ENCODE measurements at regions not wholly inside any gene's neighbourhood (a gene's known extent, or its start where the extent isn't known, plus 50 kb on each side); places are given as distances from the start of the nearest gene placed in this dataset.

DNA sequence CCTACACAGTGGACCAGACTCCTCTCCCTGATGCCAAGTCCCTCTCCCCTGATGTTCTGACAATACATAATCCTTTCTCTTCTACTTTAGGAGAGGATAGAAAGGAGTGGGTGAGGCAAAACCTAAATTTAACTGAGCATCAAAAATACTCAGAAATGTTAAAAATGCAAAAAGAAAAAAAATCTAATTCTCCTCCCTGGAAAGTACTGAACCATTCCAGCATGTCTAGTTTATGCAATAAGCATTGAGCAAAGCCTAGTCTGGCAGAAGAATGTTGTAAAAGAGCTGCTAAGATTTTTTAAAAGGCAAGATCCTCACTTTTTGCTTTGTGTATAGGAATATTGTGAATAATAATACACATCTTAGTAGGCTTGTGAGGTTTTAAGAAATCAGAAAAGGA is 116.6 kb upstream of the STXBP5 start:
- H3K9ac ChIP-seq (ENCODE audit: low read length), result no peak overlapping the region
- no peak overlapping the region for H3K4me3 ChIP-seq (ENCODE audit: low read length)
- no peaks in the 10 kb centered on the region for H4K20me1 ChIP-seq (ENCODE audit: insufficient read depth, low read length)
- H3K4me1 ChIP-seq (ENCODE audit: low read length), result no peaks in the 10 kb centered on the region
- no peaks in the 10 kb centered on the region for H3K36me3 ChIP-seq (replicated peaks; ENCODE audit: insufficient read depth, low read length)
- no peaks in the 10 kb centered on the region for H3K79me2 ChIP-seq (ENCODE audit: low read length)
- H3K9me2 ChIP-seq (replicated peaks; ENCODE audit: insufficient read depth, low read length), result no peaks in the 10 kb centered on the region
- no peak overlapping the region for H2AFZ ChIP-seq (ENCODE audit: low read length)
- H3K27ac ChIP-seq (ENCODE audit: low read length), result no peak overlapping the region
- H3K27me3 ChIP-seq (replicated peaks; ENCODE audit: insufficient read depth, low read length), result no peaks in the 10 kb centered on the region
- H3F3A ChIP-seq (ENCODE audit: insufficient read depth, low read length), result no peaks in the 10 kb centered on the region
- TF ChIP-seq EZH2phosphoT487 (IDR thresholded peaks at IDR 0.05; ENCODE audit: low read length) (no peak), EZH2 (optimal IDR thresholded peaks at IDR 0.05; ENCODE audit: low read depth, low read length) (no peak)
- TF ChIP-seq, protein P1, sequence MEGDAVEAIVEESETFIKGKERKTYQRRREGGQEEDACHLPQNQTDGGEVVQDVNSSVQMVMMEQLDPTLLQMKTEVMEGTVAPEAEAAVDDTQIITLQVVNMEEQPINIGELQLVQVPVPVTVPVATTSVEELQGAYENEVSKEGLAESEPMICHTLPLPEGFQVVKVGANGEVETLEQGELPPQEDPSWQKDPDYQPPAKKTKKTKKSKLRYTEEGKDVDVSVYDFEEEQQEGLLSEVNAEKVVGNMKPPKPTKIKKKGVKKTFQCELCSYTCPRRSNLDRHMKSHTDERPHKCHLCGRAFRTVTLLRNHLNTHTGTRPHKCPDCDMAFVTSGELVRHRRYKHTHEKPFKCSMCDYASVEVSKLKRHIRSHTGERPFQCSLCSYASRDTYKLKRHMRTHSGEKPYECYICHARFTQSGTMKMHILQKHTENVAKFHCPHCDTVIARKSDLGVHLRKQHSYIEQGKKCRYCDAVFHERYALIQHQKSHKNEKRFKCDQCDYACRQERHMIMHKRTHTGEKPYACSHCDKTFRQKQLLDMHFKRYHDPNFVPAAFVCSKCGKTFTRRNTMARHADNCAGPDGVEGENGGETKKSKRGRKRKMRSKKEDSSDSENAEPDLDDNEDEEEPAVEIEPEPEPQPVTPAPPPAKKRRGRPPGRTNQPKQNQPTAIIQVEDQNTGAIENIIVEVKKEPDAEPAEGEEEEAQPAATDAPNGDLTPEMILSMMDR (IDR thresholded peaks at IDR 0.05; ENCODE audit: low read length), result no peak
- no peak overlapping the region for H3K4me2 ChIP-seq (ENCODE audit: low read depth, low read length)
- no peaks in the 10 kb centered on the region for H3K9me3 ChIP-seq (replicated peaks; ENCODE audit: insufficient read depth, low read length)
- no peak for DNase-seq

DNA sequence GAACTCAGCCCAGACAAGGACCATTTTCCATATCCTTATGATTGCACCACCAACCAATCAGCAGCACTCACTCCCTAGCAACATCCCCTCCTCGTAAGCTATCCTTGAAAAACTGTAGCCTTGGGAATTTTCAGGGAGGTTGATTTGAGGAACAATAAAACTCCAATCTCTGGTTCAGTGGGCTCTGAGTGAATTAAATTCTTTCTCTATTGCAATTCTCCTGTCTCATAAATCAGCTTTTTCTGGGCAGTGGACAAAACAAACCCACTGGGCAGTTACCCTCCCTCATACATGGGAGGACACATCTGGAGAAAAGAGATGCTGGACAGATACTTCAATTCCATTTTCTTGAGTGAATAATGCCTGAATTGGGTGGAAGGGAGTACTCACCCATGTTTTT is 115.4 kb upstream of the STXBP5 start:
- no peaks in the 10 kb centered on the region for H3F3A ChIP-seq (ENCODE audit: insufficient read depth, low read length)
- H3K4me1 ChIP-seq (ENCODE audit: low read length), result no peaks in the 10 kb centered on the region
- no peak overlapping the region for H3K4me3 ChIP-seq (ENCODE audit: low read length)
- no peaks in the 10 kb centered on the region for H3K79me2 ChIP-seq (ENCODE audit: low read length)
- no peaks in the 10 kb centered on the region for H4K20me1 ChIP-seq (ENCODE audit: insufficient read depth, low read length)
- H3K36me3 ChIP-seq (replicated peaks; ENCODE audit: insufficient read depth, low read length), result no peaks in the 10 kb centered on the region
- TF ChIP-seq EZH2phosphoT487 (IDR thresholded peaks at IDR 0.05; ENCODE audit: low read length) (no peak), EZH2 (optimal IDR thresholded peaks at IDR 0.05; ENCODE audit: low read depth, low read length) (no peak)
- TF ChIP-seq, protein P1 (IDR thresholded peaks at IDR 0.05; ENCODE audit: low read length), result no peak
- no peaks in the 10 kb centered on the region for H3K27me3 ChIP-seq (replicated peaks; ENCODE audit: insufficient read depth, low read length)
- no peak overlapping the region for H3K4me2 ChIP-seq (ENCODE audit: low read depth, low read length)
- no peaks in the 10 kb centered on the region for H3K9me2 ChIP-seq (replicated peaks; ENCODE audit: insufficient read depth, low read length)
- no peak overlapping the region for H3K9ac ChIP-seq (ENCODE audit: low read length)
- H2AFZ ChIP-seq (ENCODE audit: low read length), result no peak overlapping the region
- H3K27ac ChIP-seq (ENCODE audit: low read length), result no peak overlapping the region
- H3K9me3 ChIP-seq (replicated peaks; ENCODE audit: insufficient read depth, low read length), result no peaks in the 10 kb centered on the region
- no peak for DNase-seq

DNA sequence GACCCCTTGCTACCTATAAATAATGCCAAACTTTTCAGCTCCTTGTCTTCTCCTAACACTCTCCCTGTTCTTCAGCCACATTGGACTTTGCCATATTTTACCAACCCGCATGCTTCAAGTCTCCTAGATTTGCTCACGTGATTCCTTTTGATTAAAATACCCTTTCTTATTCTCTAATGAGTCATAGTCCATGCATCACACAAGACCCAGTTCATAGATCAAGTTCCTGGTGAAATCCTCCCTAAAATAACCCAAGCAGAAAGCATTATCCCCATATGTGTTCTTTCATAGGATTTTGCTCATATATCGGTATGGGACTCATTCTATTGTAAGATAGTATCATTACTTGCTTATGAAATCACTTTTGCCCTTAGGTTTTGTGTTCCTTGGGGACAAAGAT is 108.9 kb upstream of the STXBP5 start:
- Histone ChIP-seq H3F3A (ENCODE audit: insufficient read depth, low read length) (no peaks in the 10 kb centered on the region), H2AFZ (ENCODE audit: low read length) (no peak overlapping the region), H3K4me3 (ENCODE audit: low read length) (no peak overlapping the region), H3K4me2 (ENCODE audit: low read depth, low read length) (no peak overlapping the region), H3K9ac (ENCODE audit: low read length) (no peak overlapping the region), H3K4me1 (ENCODE audit: low read length) (no peaks in the 10 kb centered on the region), H3K27ac (ENCODE audit: low read length) (no peak overlapping the region), H3K79me2 (ENCODE audit: low read length) (no peaks in the 10 kb centered on the region), H4K20me1 (ENCODE audit: insufficient read depth, low read length) (no peaks in the 10 kb centered on the region), H3K9me2 (replicated peaks; ENCODE audit: insufficient read depth, low read length) (no peaks in the 10 kb centered on the region), H3K36me3 (replicated peaks; ENCODE audit: insufficient read depth, low read length) (no peaks in the 10 kb centered on the region), H3K27me3 (replicated peaks; ENCODE audit: insufficient read depth, low read length) (no peaks in the 10 kb centered on the region), H3K9me3 (replicated peaks; ENCODE audit: insufficient read depth, low read length) (no peaks in the 10 kb centered on the region)
- no peak for DNase-seq
- TF ChIP-seq EZH2 (optimal IDR thresholded peaks at IDR 0.05; ENCODE audit: low read depth, low read length), result no peak
- TF ChIP-seq, protein P1 (IDR thresholded peaks at IDR 0.05; ENCODE audit: low read length), result no peak

Data from MM.1S (cell line).